A549 (cell line): ENCODE measurements at regions not wholly inside any gene's neighbourhood (a gene's known extent, or its start where the extent isn't known, plus 50 kb on each side); places are given as distances from the start of the nearest gene placed in this dataset.

Source experiments
- ATAC-seq, 2 experiments: fragments of 200-7000 bp in 1 of 2; fragments of >200 bp in 1 of 2; cut with Nextera tagmentation in 1 of 2; cut with Tn5 transposase in 1 of 2; 3 replicates each; pipeline versions ENCODE4 v1.8.0 to v1.9.1; 2018 to 2020; ENCODE audit warnings: mild to moderate bottlenecking in 1 of 2, moderate library complexity in 1 of 2
- CTCF ChIA-PET: fragments of 300-600 bp; sonication (Branson Sonifier 250); formaldehyde crosslinking; extraction: SDS; loops from one replicate; lab custom pipeline; 2021; ENCODE audit warnings: antibody characterized with exemption, inconsistent platforms; lab: Yijun Ruan, JAX
- POLR2A ChIA-PET: fragments of 350-600 bp; formaldehyde crosslinking; extraction: SDS; loops from one replicate; lab custom pipeline; 2021; ENCODE audit warnings: antibody characterized with exemption, inconsistent platforms; lab: Yijun Ruan, JAX
- DNase-seq, 2 experiments: peaks; one replicate each; pipeline versions ENCODE4 v3.0.0 to v3.0.0-alpha.2; 2011 to 2016; ENCODE audit warnings: low read depth in 1 of 2, low spot score in 1 of 2
- FAIRE-seq: peaks from 2 replicates; lab custom pipeline; 2011; peaks lifted over from hg19 to GRCh38; lab: Jason Lieb, UNC
- H3K27ac ChIP-seq, 2 experiments: fragments of >200 bp; sonication (Bioruptor Twin); formaldehyde crosslinking; 3 replicates each; pipeline ENCODE4 v1.5.1; 2016 to 2017
- H3K4me1 ChIP-seq: fragments of >200 bp; sonication (Bioruptor Twin); formaldehyde crosslinking; 3 replicates; pipeline ENCODE4 v1.6.1; 2016
- H3K4me2 ChIP-seq: fragments of >200 bp; sonication (Bioruptor Twin); formaldehyde crosslinking; 3 replicates; pipeline ENCODE4 v1.6.1; 2016
- H3K4me3 ChIP-seq: fragments of >200 bp; sonication (Bioruptor Twin); formaldehyde crosslinking; 3 replicates; pipeline ENCODE4 v1.5.1; 2016
- H3K9me3 ChIP-seq: fragments of >200 bp; sonication (Bioruptor Twin); formaldehyde crosslinking; 3 replicates; pipeline ENCODE4 v1.6.1; 2016
- CBX2 ChIP-seq: fragments of 200-600 bp; sonication (generic); IDR thresholded peaks from 2 replicates; pipeline ENCODE4 v1.6.1; 2016; ENCODE audit warnings: low read depth, mild to moderate bottlenecking, borderline replicate concordance
- CHD4 ChIP-seq: fragments of 200-600 bp; sonication (generic); IDR thresholded peaks from 2 replicates; pipeline ENCODE4 v1.6.1; 2016; ENCODE audit warnings: antibody characterized with exemption, mild to moderate bottlenecking, borderline replicate concordance
- EHMT2 ChIP-seq: fragments of 200-600 bp; sonication (generic); IDR thresholded peaks from 2 replicates; pipeline ENCODE4 v1.6.1; 2016; ENCODE audit warnings: antibody characterized with exemption, low read depth, mild to moderate bottlenecking, moderate library complexity
- FOSL2 ChIP-seq, 2 experiments: fragments of 450-650 bp in 1 of 2; fragments of >200 bp in 1 of 2; sonication (Bioruptor Twin) in 1 of 2; formaldehyde crosslinking; IDR thresholded peaks; 2 replicates each; pipeline versions ENCODE4 v1.5.0 to v1.6.1; 2016 to 2020; ENCODE audit warnings: mild to moderate bottlenecking in 1 of 2, moderate library complexity in 1 of 2
- FOXS1 ChIP-seq: fragments of 250-450 bp; sonication (Bioruptor Pico); IDR thresholded peaks from 2 replicates; pipeline ENCODE4 v1.5.0; 2020; ENCODE audit warnings: mild to moderate bottlenecking, moderate library complexity
- HDAC2 ChIP-seq: fragments of 200-600 bp; sonication (generic); IDR thresholded peaks from 2 replicates; pipeline ENCODE4 v1.6.1; 2016
- HMGXB4 ChIP-seq: fragments of 250-450 bp; sonication (Bioruptor Pico); IDR thresholded peaks from 2 replicates; pipeline ENCODE4 v1.5.0; 2021; ENCODE audit warnings: mild to moderate bottlenecking, moderate library complexity, borderline replicate concordance
- HOXA7 ChIP-seq: fragments of 250-450 bp; sonication (Bioruptor Pico); IDR thresholded peaks from 2 replicates; pipeline ENCODE4 v1.5.0; 2020; ENCODE audit warnings: mild to moderate bottlenecking, moderate library complexity
- HOXB5 ChIP-seq: fragments of 250-450 bp; sonication (Bioruptor Pico); IDR thresholded peaks from 2 replicates; pipeline ENCODE4 v1.5.0; 2020; ENCODE audit warnings: mild to moderate bottlenecking, moderate library complexity
- MAX ChIP-seq: IDR thresholded peaks from 2 replicates; pipeline ENCODE4 v1.6.1; 2012
- MAZ ChIP-seq: fragments of 150-350 bp; IDR thresholded peaks from 2 replicates; pipeline ENCODE4 v1.6.1; 2014; ENCODE audit warnings: antibody characterized with exemption, low read depth, low read length, borderline replicate concordance
- MYC ChIP-seq: IDR thresholded peaks from 2 replicates; pipeline ENCODE4 v1.6.1; 2012; ENCODE audit warnings: mild to moderate bottlenecking, inconsistent platforms, low read length, improper control_type of control experiment, borderline replicate concordance
- NFE2L2 ChIP-seq: fragments of 150-350 bp; conservative IDR thresholded peaks from 2 replicates; pipeline ENCODE4 v1.6.1; 2014; ENCODE audit warnings: low read length
- PHF8 ChIP-seq: fragments of 200-600 bp; sonication (generic); IDR thresholded peaks from 2 replicates; pipeline ENCODE4 v1.6.1; 2016; ENCODE audit warnings: low read depth, mild to moderate bottlenecking, antibody characterized with exemption, moderate library complexity, borderline replicate concordance
- POLR2A ChIP-seq: IDR thresholded peaks from 2 replicates; pipeline ENCODE4 v1.6.1; 2012; ENCODE audit warnings: mild to moderate bottlenecking, low read length
- RAD21 ChIP-seq, 2 experiments: fragments of >200 bp in 1 of 2; sonication (Bioruptor Twin) in 1 of 2; formaldehyde crosslinking in 1 of 2; IDR thresholded peaks in 1 of 2; conservative IDR thresholded peaks in 1 of 2; 2 replicates in 1 of 2; 3 replicates in 1 of 2; pipeline ENCODE4 v1.6.1; 2012 to 2018; ENCODE audit warnings: inconsistent platforms in 1 of 2
- RCOR1 ChIP-seq: fragments of 150-350 bp; IDR thresholded peaks from 2 replicates; pipeline ENCODE4 v1.6.1; 2014; ENCODE audit warnings: antibody characterized with exemption, low read length, low read depth
- SMC3 ChIP-seq: fragments of >200 bp; sonication (Bioruptor Twin); formaldehyde crosslinking; IDR thresholded peaks from 3 replicates; pipeline ENCODE4 v1.6.1; 2018; ENCODE audit warnings: inconsistent platforms
- SREBF2 ChIP-seq: fragments of 450-650 bp; IDR thresholded peaks from 2 replicates; pipeline ENCODE4 v1.6.1; 2014; ENCODE audit warnings: mild to moderate bottlenecking, moderate library complexity
- ZFP36 ChIP-seq: fragments of 450-650 bp; IDR thresholded peaks from 2 replicates; pipeline ENCODE4 v1.6.1; 2014; ENCODE audit warnings: borderline replicate concordance; ENCODE audit not compliant: partially characterized antibody
- ZSCAN20 ChIP-seq: fragments of 250-450 bp; sonication (Bioruptor Pico); IDR thresholded peaks from 2 replicates; pipeline ENCODE4 v1.8.0; 2022; ENCODE audit warnings: mild to moderate bottlenecking, moderate library complexity
- WGBS: methylation state at CpG from one replicate; pipeline ENCODE4 v1.1.6; 2017; ENCODE audit errors: missing lambda C conversion rate; 5-methylcytosine and 5-hydroxymethylcytosine counted together
- TF ChIP-seq, protein P1 (sequence below): fragments of 200-600 bp; sonication (generic); IDR thresholded peaks from 2 replicates; pipeline ENCODE4 v1.6.1; 2016; ENCODE audit warnings: antibody characterized with exemption, mild to moderate bottlenecking, moderate library complexity
- TF ChIP-seq, protein P2 (sequence below): fragments of 250-450 bp; sonication (Bioruptor Pico); IDR thresholded peaks from 2 replicates; pipeline ENCODE4 v1.5.0; 2020; ENCODE audit warnings: low read depth, mild to moderate bottlenecking, moderate library complexity

GRCh38 chr18:27249933-27250332, 64.8 kb upstream of the CHST9 start:
- no peak for FAIRE-seq
- POLR2A ChIA-PET = no interaction called here

DNA sequence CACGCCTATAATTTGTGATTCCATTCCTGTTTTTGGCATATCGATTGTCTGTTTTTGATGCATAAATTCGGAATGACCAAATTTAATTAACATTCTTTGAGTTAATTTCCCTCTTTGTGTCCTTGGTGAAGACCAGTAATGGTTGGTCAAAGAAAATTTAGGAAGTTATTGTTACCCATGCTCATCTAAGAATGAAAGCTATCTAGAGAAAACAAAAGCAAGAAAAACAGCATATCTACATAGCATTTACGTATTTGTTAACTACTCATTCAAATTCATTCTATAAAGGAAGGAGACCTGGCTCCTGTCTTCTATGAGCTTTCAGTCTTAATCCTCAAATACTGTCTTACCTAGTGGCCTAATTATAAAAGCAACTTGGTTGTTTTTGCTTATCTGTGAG, 59.2 kb upstream of the CHST9 start:
- ChIA-PET CTCF (no interaction called here), POLR2A (no interaction called here)
- TF ChIP-seq HDAC2 (no peak), HMGXB4 (CRISPR knock-in tag) (no peak), MYC (no peak), SREBF2 (no peak), CBX2 (no peak), CHD4 (no peak)
- Histone ChIP-seq H3K4me1 (no peaks in the 10 kb centered on the region), H3K9me3 (no peaks in the 10 kb centered on the region), H3K4me2 (no peak overlapping the region), H3K4me3 (no peak overlapping the region), H3K27ac (no peak overlapping the region)
- no peak for ATAC-seq
- no peak for DNase-seq
- FAIRE-seq = no peak
- WGBS = 8% methylated on average over 4 of the region's 4 CpGs

More at GRCh38 chr18:27249933-27250332, 64.8 kb upstream of the CHST9 start:
- CTCF ChIA-PET = no interaction called here
- Histone ChIP-seq H3K4me3 (no peak overlapping the region), H3K9me3 (no peaks in the 10 kb centered on the region), H3K27ac (no peak overlapping the region), H3K4me1 (no peaks in the 10 kb centered on the region), H3K4me2 (no peak overlapping the region)
- DNase-seq (no peak), ATAC-seq (no peak)
- 0% methylated on average over 1 of the region's 1 CpG for WGBS
- TF ChIP-seq NFE2L2 (no peak), ZSCAN20 (no peak), RAD21 (conservative IDR thresholded peaks at IDR 0.05 in 1 of 2, IDR thresholded peaks at IDR 0.05 in 1 of 2) (no peak), SMC3 (no peak), FOXS1 (CRISPR knock-in tag) (no peak), FOSL2 (IDR thresholded peaks at IDR 0.05) (no peak), FOSL2 (CRISPR knock-in tag; IDR thresholded peaks at IDR 0.05) (no peak), ZFP36 (no peak)
- TF ChIP-seq, protein P1, sequence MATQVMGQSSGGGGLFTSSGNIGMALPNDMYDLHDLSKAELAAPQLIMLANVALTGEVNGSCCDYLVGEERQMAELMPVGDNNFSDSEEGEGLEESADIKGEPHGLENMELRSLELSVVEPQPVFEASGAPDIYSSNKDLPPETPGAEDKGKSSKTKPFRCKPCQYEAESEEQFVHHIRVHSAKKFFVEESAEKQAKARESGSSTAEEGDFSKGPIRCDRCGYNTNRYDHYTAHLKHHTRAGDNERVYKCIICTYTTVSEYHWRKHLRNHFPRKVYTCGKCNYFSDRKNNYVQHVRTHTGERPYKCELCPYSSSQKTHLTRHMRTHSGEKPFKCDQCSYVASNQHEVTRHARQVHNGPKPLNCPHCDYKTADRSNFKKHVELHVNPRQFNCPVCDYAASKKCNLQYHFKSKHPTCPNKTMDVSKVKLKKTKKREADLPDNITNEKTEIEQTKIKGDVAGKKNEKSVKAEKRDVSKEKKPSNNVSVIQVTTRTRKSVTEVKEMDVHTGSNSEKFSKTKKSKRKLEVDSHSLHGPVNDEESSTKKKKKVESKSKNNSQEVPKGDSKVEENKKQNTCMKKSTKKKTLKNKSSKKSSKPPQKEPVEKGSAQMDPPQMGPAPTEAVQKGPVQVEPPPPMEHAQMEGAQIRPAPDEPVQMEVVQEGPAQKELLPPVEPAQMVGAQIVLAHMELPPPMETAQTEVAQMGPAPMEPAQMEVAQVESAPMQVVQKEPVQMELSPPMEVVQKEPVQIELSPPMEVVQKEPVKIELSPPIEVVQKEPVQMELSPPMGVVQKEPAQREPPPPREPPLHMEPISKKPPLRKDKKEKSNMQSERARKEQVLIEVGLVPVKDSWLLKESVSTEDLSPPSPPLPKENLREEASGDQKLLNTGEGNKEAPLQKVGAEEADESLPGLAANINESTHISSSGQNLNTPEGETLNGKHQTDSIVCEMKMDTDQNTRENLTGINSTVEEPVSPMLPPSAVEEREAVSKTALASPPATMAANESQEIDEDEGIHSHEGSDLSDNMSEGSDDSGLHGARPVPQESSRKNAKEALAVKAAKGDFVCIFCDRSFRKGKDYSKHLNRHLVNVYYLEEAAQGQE = no peak

GRCh38 chr18:27242392-27243047, 57.4 kb upstream of the CHST9 start:
- FAIRE-seq (no peak), DNase-seq (no peak), ATAC-seq (no peak)
- Histone ChIP-seq H3K27ac (no peak overlapping the region), H3K4me3 (no peak overlapping the region), H3K4me2 (no peak overlapping the region), H3K9me3 (no peaks in the 10 kb centered on the region), H3K4me1 (no peaks in the 10 kb centered on the region)
- ChIA-PET POLR2A (no interaction called here), CTCF (no interaction called here)
- WGBS = 19% methylated on average over 5 of the region's 5 CpGs
- TF ChIP-seq, protein P1 = no peak
- TF ChIP-seq EHMT2 (no peak), POLR2A (no peak), MAX (no peak), RCOR1 (no peak), FOXS1 (CRISPR knock-in tag) (no peak), MAZ (no peak), HOXB5 (CRISPR knock-in tag) (no peak), HOXA7 (no peak), ZFP36 (no peak), PHF8 (no peak)
- TF ChIP-seq, protein P2, sequence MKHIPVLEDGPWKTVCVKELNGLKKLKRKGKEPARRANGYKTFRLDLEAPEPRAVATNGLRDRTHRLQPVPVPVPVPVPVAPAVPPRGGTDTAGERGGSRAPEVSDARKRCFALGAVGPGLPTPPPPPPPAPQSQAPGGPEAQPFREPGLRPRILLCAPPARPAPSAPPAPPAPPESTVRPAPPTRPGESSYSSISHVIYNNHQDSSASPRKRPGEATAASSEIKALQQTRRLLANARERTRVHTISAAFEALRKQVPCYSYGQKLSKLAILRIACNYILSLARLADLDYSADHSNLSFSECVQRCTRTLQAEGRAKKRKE (CRISPR knock-in tag) = no peak
